SK-N-SH (cell line): ENCODE measurements at regions not wholly inside any gene's neighbourhood (a gene's known extent, or its start where the extent isn't known, plus 50 kb on each side); places are given as distances from the start of the nearest gene placed in this dataset.

Experiments
- CTCF ChIA-PET: fragments of 300-600, 350-600 bp; formaldehyde crosslinking; extraction: SDS; loops from one replicate; lab custom pipeline; 2021; lab: Yijun Ruan, JAX
- POLR2A ChIA-PET: fragments of 350-600 bp; sonication (Branson Sonifier 250); formaldehyde crosslinking; extraction: SDS; loops from one replicate; lab custom pipeline; 2020; ENCODE audit warnings: antibody characterized with exemption, inconsistent platforms; lab: Yijun Ruan, JAX
- DNase-seq: peaks from one replicate; pipeline ENCODE4 v3.0.0; 2012
- H2AFZ ChIP-seq: fragments of 200-600 bp; sonication (generic); 2 replicates; pipeline ENCODE4 v1.8.1; 2016; ENCODE audit warnings: antibody characterized with exemption, mild to moderate bottlenecking, low read depth
- H3F3A ChIP-seq: fragments of 200-600 bp; sonication (generic); replicated peaks from 2 replicates; pipeline ENCODE3; 2016; ENCODE audit warnings: antibody characterized with exemption, mild to moderate bottlenecking; ENCODE audit not compliant: insufficient read depth
- H3K27ac ChIP-seq, 2 experiments: fragments of 200-500 bp in 1 of 2; fragments of 200-600 bp in 1 of 2; sonication (Bioruptor generic) in 1 of 2; sonication (generic), shearing (Covaris generic) in 1 of 2; 2 replicates each; pipeline versions ENCODE4 v1.5.1 to v1.6.1; 2014 to 2016; ENCODE audit warnings: low read depth in 2 of 2, inconsistent platforms in 1 of 2, low read length in 1 of 2, mild to moderate bottlenecking in 1 of 2, mixed read lengths in 1 of 2
- H3K27me3 ChIP-seq: fragments of 200-600 bp; sonication (generic), shearing (Covaris generic); 2 replicates; pipeline ENCODE4 v1.6.1; 2016; ENCODE audit warnings: mixed run types; ENCODE audit not compliant: insufficient read depth
- H3K36me3 ChIP-seq, 2 experiments: fragments of 200-500 bp in 1 of 2; fragments of 200-600 bp in 1 of 2; sonication (Bioruptor generic) in 1 of 2; sonication (generic) in 1 of 2; replicated peaks in 1 of 2; 2 replicates each; pipeline versions ENCODE3 to v1.5.1; 2014 to 2016; ENCODE audit warnings: low read length in 1 of 2, mild to moderate bottlenecking in 1 of 2; ENCODE audit not compliant: insufficient read depth in 2 of 2, control insufficient read depth in 1 of 2
- H3K4me1 ChIP-seq, 2 experiments: fragments of 200-500 bp in 1 of 2; fragments of 200-600 bp in 1 of 2; sonication (Bioruptor generic) in 1 of 2; sonication (generic), shearing (Covaris generic) in 1 of 2; 2 replicates each; pipeline versions ENCODE4 v1.5.1 to v1.6.1; 2014 to 2016; ENCODE audit warnings: low read depth in 1 of 2, low read length in 1 of 2, mixed run types in 1 of 2; ENCODE audit not compliant: insufficient read depth in 2 of 2, control insufficient read depth in 1 of 2
- H3K4me2 ChIP-seq: fragments of 200-600 bp; sonication (generic), shearing (Covaris generic); 2 replicates; pipeline ENCODE4 v1.6.1; 2017; ENCODE audit warnings: mixed run types
- H3K4me3 ChIP-seq, 2 experiments: fragments of 200-500 bp in 1 of 2; fragments of 200-600 bp in 1 of 2; sonication (Bioruptor generic) in 1 of 2; sonication (generic), shearing (Covaris generic) in 1 of 2; 2 replicates each; pipeline versions ENCODE4 v1.5.1 to v1.8.1; 2014 to 2016; ENCODE audit warnings: low read depth in 2 of 2, inconsistent platforms in 1 of 2, low read length in 1 of 2, mild to moderate bottlenecking in 1 of 2, mixed read lengths in 1 of 2, moderate library complexity in 1 of 2
- H3K79me2 ChIP-seq: fragments of 200-600 bp; sonication (generic); 2 replicates; pipeline ENCODE4 v1.8.1; 2017; ENCODE audit warnings: mild to moderate bottlenecking; ENCODE audit not compliant: insufficient read depth
- H3K9ac ChIP-seq: fragments of 200-600 bp; sonication (generic); 2 replicates; pipeline ENCODE4 v1.6.1; 2017; ENCODE audit warnings: mixed run types
- H3K9me2 ChIP-seq: fragments of 200-600 bp; sonication (generic); 2 replicates; pipeline ENCODE4 v1.6.1; 2017; ENCODE audit warnings: mixed run types
- H3K9me3 ChIP-seq: fragments of 200-600 bp; sonication (generic); 2 replicates; pipeline ENCODE4 v1.6.1; 2017; ENCODE audit warnings: mixed run types, mild to moderate bottlenecking, moderate library complexity
- H4K20me1 ChIP-seq: fragments of 200-600 bp; sonication (generic); 2 replicates; pipeline ENCODE4 v1.6.1; 2017; ENCODE audit warnings: mild to moderate bottlenecking, mixed run types; ENCODE audit not compliant: insufficient read depth
- CHD2 ChIP-seq: fragments of 150-350 bp; IDR thresholded peaks from 2 replicates; pipeline ENCODE4 v1.6.1; 2018; ENCODE audit warnings: low read length; ENCODE audit not compliant: partially characterized antibody
- EP300 ChIP-seq, 2 experiments: IDR thresholded peaks; 2 replicates each; pipeline versions ENCODE4 v1.4.0 to v1.6.1; 2012; ENCODE audit warnings: borderline replicate concordance in 1 of 2, low read depth in 1 of 2, low read length in 1 of 2
- FOXJ3 ChIP-seq: sonication (generic); formaldehyde crosslinking; IDR thresholded peaks from 2 replicates; pipeline ENCODE4 v1.5.1; 2020; ENCODE audit warnings: mild to moderate bottlenecking, missing genetic modification reagents
- FOXM1 ChIP-seq: IDR thresholded peaks from 2 replicates; pipeline ENCODE4 v1.4.0; 2012; ENCODE audit warnings: low read depth, mild to moderate bottlenecking
- MXI1 ChIP-seq: IDR thresholded peaks from 2 replicates; pipeline ENCODE4 v1.6.1; 2012; ENCODE audit warnings: mild to moderate bottlenecking, low read depth, low read length, improper control_type of control experiment
- POLR2AphosphoS5 ChIP-seq: IDR thresholded peaks from 2 replicates; pipeline ENCODE4 v1.6.1; 2012; ENCODE audit warnings: low read depth, low read length
- RFX5 ChIP-seq: IDR thresholded peaks from 2 replicates; pipeline ENCODE4 v1.6.1; 2012; ENCODE audit warnings: mild to moderate bottlenecking, improper control_type of control experiment, low read length
- SMC3 ChIP-seq: IDR thresholded peaks from 2 replicates; pipeline ENCODE4 v1.6.1; 2012; ENCODE audit warnings: low read depth, low read length, improper control_type of control experiment
- WGBS: methylation state at CpG from one replicate; pipeline ENCODE4 v1.1.6; 2017; ENCODE audit warnings: low lambda C conversion rate; 5-methylcytosine and 5-hydroxymethylcytosine counted together
- TF ChIP-seq, protein P1 (sequence below): IDR thresholded peaks from 2 replicates; pipeline ENCODE4 v1.6.1; 2012; ENCODE audit warnings: mild to moderate bottlenecking, low read depth, low read length, moderate library complexity

DNA sequence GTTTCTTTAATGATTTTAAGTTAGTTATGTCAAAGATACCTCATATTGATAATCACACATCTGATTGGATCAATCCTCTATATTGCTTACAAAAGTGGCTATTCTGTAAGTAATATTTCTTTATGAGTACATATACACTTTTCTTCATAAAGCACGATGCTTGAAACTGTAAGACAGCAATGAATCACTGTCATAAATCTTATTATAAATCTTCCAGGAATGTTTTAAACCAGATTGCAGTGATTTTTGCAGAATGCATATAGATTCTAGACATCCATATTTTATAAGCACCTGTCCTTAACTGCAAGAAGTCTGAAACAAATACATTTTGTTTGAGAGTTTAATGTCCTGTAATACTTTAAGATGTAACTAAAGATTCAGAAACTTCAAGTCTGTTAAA is 367.0 kb upstream of the FANCL start:
- no peak for DNase-seq
- CTCF ChIA-PET = interaction anchor here (1.1 kb wide), 1 partner anchor 24 kb away, joined by 3 read pairs; no protein-coding TSS in a partner anchor

GRCh38 chr2:58607448-58607847 is 366.3 kb upstream of the FANCL start:
- Histone ChIP-seq H3K9me3 (no peaks in the 10 kb centered on the region), H3K9me2 (no peaks in the 10 kb centered on the region)
- TF ChIP-seq FOXJ3 (no peak), MXI1 (no peak), RFX5 (no peak), POLR2AphosphoS5 (no peak), CHD2 (no peak), FOXM1 (no peak), EP300 (IDR thresholded peaks at IDR 0.05; ENCODE audit: borderline replicate concordance in 1 of 2, low read depth in 1 of 2, low read length in 1 of 2) (no peak)
- TF ChIP-seq, protein P1, sequence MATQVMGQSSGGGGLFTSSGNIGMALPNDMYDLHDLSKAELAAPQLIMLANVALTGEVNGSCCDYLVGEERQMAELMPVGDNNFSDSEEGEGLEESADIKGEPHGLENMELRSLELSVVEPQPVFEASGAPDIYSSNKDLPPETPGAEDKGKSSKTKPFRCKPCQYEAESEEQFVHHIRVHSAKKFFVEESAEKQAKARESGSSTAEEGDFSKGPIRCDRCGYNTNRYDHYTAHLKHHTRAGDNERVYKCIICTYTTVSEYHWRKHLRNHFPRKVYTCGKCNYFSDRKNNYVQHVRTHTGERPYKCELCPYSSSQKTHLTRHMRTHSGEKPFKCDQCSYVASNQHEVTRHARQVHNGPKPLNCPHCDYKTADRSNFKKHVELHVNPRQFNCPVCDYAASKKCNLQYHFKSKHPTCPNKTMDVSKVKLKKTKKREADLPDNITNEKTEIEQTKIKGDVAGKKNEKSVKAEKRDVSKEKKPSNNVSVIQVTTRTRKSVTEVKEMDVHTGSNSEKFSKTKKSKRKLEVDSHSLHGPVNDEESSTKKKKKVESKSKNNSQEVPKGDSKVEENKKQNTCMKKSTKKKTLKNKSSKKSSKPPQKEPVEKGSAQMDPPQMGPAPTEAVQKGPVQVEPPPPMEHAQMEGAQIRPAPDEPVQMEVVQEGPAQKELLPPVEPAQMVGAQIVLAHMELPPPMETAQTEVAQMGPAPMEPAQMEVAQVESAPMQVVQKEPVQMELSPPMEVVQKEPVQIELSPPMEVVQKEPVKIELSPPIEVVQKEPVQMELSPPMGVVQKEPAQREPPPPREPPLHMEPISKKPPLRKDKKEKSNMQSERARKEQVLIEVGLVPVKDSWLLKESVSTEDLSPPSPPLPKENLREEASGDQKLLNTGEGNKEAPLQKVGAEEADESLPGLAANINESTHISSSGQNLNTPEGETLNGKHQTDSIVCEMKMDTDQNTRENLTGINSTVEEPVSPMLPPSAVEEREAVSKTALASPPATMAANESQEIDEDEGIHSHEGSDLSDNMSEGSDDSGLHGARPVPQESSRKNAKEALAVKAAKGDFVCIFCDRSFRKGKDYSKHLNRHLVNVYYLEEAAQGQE = no peak
- TF ChIP-seq, all 33 proteins: peak for 0
- H3K4me2 ChIP-seq = no peak overlapping the region
- no peaks in the 10 kb centered on the region for H3K27me3 ChIP-seq
- no peak overlapping the region for H2AFZ ChIP-seq
- 52% methylated on average over 2 of the region's 2 CpGs for WGBS
- CTCF ChIA-PET = interaction anchor here (1.1 kb wide), 1 partner anchor 25 kb away, joined by 3 read pairs; no protein-coding TSS in a partner anchor
- POLR2A ChIA-PET = no interaction called here
- H3K4me1 ChIP-seq = no peaks in the 10 kb centered on the region
- H4K20me1 ChIP-seq = no peaks in the 10 kb centered on the region
- H3F3A ChIP-seq = no peaks in the 10 kb centered on the region
- DNase-seq = no peak
- no peak overlapping the region for H3K9ac ChIP-seq
- no peak overlapping the region for H3K4me3 ChIP-seq
- no peaks in the 10 kb centered on the region for H3K79me2 ChIP-seq
- H3K27ac ChIP-seq = no peak overlapping the region
- no peaks in the 10 kb centered on the region for H3K36me3 ChIP-seq

More for the DNA sequence above, 367.0 kb upstream of the FANCL start:
- Histone ChIP-seq H2AFZ (no peak overlapping the region), H3K4me3 (no peak overlapping the region), H3K36me3 (no peaks in the 10 kb centered on the region)
- TF ChIP-seq SMC3 = no peak
- TF ChIP-seq, all 33 proteins: peak for 0
- H3K27ac ChIP-seq = no peak overlapping the region
- no peak overlapping the region for H3K9ac ChIP-seq
- H3K4me2 ChIP-seq = no peak overlapping the region
- H3K9me2 ChIP-seq = no peaks in the 10 kb centered on the region
- 21% methylated on average over 1 of the region's 1 CpG for WGBS
- no peaks in the 10 kb centered on the region for H4K20me1 ChIP-seq
- H3K4me1 ChIP-seq = no peaks in the 10 kb centered on the region
- no peaks in the 10 kb centered on the region for H3K79me2 ChIP-seq
- no peaks in the 10 kb centered on the region for H3K27me3 ChIP-seq
- POLR2A ChIA-PET = no interaction called here
- no peaks in the 10 kb centered on the region for H3K9me3 ChIP-seq
- H3F3A ChIP-seq = no peaks in the 10 kb centered on the region
